ENCODE measurements at regions not wholly inside any gene's neighbourhood (a gene's known extent, or its start where the extent isn't known, plus 50 kb on each side); places are given as distances from the start of the nearest gene placed in this dataset.

DNA sequence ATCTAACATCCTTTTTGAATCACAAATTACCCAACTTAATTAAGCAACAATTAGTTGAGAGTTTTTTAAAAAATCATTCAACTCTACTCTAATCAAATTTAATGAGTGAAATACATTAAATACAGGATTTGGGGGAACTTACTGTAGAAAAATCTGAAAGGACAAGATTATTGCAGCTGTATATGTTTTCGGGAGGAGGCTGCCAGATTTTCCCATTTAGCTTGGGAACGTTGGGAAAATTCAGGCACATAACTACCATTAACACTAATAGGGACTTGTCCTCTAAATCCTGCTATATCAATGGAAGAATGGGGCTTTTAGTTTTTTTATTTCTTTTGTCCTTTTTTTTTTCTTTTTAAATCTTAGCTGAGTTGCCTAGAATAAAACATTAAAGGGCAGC lies 691.4 kb upstream of the FZD8 start:
- Histone ChIP-seq H3K4me3 (ENCODE audit: low read depth in 1 of 2, low read length in 2 of 2) (no peak overlapping the region), H3K4me1 (ENCODE audit: control insufficient read depth in 1 of 2, insufficient read depth in 2 of 2, low read length in 2 of 2) (no peaks in the 10 kb centered on the region), H3K36me3 (ENCODE audit: control insufficient read depth in 1 of 2, insufficient read depth in 2 of 2, low read length in 2 of 2) (no peaks in the 10 kb centered on the region), H3K27me3 (ENCODE audit: low read depth, low read length) (no peaks in the 10 kb centered on the region), H3K9me3 (ENCODE audit: control insufficient read depth in 1 of 2, low read length in 2 of 2) (no peaks in the 10 kb centered on the region), H3K27ac (ENCODE audit: low read length) (no peak overlapping the region)

DNA sequence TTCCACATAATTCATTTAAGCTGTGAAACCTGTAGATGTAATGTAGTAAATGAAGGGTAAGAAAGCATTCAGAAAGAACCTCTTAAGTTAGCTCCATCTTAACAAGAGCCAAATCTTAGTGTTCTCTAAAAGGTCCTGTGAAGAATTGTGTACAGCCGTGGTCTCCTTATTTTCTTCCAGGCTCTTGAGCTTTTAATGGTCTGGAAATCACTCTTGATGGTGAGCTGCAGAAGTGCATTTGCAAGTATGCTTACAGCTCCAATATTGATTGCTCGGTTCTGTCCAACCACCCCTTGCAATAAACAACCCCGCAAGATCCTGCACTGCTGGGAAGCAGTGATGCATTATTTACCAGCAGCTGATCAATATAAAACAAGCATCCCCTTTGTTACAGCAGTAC lies 690.8 kb upstream of the FZD8 start:
- Histone ChIP-seq H3K4me3 (ENCODE audit: low read depth in 1 of 2, low read length in 2 of 2) (no peak overlapping the region), H3K4me1 (ENCODE audit: control insufficient read depth in 1 of 2, insufficient read depth in 2 of 2, low read length in 2 of 2) (no peaks in the 10 kb centered on the region), H3K9me3 (ENCODE audit: control insufficient read depth in 1 of 2, low read length in 2 of 2) (no peaks in the 10 kb centered on the region), H3K36me3 (ENCODE audit: control insufficient read depth in 1 of 2, insufficient read depth in 2 of 2, low read length in 2 of 2) (no peaks in the 10 kb centered on the region), H3K27ac (ENCODE audit: low read length) (no peak overlapping the region), H3K27me3 (ENCODE audit: low read depth, low read length) (no peaks in the 10 kb centered on the region)

DNA sequence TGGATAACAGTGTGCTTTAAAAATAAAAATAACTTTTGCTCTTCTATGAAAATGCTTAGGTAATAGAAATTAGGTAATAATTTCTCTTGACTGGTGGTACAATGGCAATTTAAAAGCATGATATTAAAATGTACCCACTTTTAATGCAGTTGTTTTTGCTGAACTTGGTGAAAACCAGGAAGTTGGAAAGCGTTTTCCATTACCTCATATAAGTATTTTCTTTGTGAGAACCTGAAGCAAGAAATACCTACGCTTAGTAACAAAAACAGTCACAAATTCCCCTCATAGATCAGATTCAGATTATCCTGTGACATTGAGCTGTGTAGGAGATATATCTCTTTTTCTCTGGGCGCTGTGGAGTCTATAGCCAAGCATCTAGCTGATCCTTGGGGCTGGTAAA lies 689.0 kb upstream of the FZD8 start:
- no peaks in the 10 kb centered on the region for H3K4me1 ChIP-seq (ENCODE audit: control insufficient read depth in 1 of 2, insufficient read depth in 2 of 2, low read length in 2 of 2)
- H3K27me3 ChIP-seq (ENCODE audit: low read depth, low read length) = no peaks in the 10 kb centered on the region
- no peaks in the 10 kb centered on the region for H3K9me3 ChIP-seq (ENCODE audit: control insufficient read depth in 1 of 2, low read length in 2 of 2)
- H3K27ac ChIP-seq (ENCODE audit: low read length) = no peak overlapping the region
- H3K36me3 ChIP-seq (ENCODE audit: control insufficient read depth in 1 of 2, insufficient read depth in 2 of 2, low read length in 2 of 2) = no peaks in the 10 kb centered on the region
- no peak overlapping the region for H3K4me3 ChIP-seq (ENCODE audit: low read depth in 1 of 2, low read length in 2 of 2)

DNA sequence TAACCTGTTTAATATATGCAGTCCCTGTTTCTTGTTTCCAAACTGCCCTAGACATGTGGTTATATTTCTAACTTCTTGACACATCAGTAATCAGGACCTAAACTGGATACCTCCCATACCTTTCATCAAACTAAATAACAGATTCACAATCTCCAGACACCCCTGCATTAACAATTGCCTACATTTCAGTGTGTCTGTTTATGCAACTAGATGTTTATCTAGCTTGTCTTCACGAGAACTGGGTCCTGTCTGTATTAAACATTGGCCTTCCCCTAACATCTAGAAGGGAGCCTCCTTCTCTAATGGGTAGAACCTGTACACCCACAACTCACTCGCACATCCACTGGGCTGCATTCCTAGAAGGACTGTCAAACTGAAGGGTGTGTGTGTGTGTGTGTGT lies 683.7 kb upstream of the FZD8 start:
- Histone ChIP-seq H3K4me1 (ENCODE audit: control insufficient read depth in 1 of 2, insufficient read depth in 2 of 2, low read length in 2 of 2) (no peaks in the 10 kb centered on the region), H3K36me3 (ENCODE audit: control insufficient read depth in 1 of 2, insufficient read depth in 2 of 2, low read length in 2 of 2) (no peaks in the 10 kb centered on the region), H3K27me3 (ENCODE audit: low read depth, low read length) (no peaks in the 10 kb centered on the region), H3K27ac (ENCODE audit: low read length) (no peak overlapping the region), H3K9me3 (ENCODE audit: control insufficient read depth in 1 of 2, low read length in 2 of 2) (no peaks in the 10 kb centered on the region), H3K4me3 (ENCODE audit: low read depth in 1 of 2, low read length in 2 of 2) (no peak overlapping the region)

DNA sequence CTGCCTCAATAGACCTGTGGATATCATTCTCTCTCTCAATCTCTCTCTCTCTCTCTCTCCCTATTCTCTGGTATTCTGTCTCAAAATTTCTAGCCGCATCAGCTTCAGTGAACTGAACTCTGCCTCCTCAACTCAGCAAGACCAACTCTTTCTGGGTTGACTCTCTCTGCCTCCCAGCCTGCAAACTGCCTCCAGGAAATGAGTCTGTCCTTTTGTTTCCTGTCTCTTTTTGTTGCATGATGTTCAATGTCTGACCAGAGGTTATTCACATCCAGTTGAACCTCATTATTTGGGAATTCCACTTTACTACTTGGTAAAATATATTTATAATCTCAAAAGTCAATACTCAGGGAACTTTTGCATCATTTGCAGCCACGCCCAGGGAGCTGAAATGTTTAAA lies 682.7 kb upstream of the FZD8 start:
- no peaks in the 10 kb centered on the region for H3K36me3 ChIP-seq (ENCODE audit: control insufficient read depth in 1 of 2, insufficient read depth in 2 of 2, low read length in 2 of 2)
- no peak overlapping the region for H3K4me3 ChIP-seq (ENCODE audit: low read depth in 1 of 2, low read length in 2 of 2)
- no peaks in the 10 kb centered on the region for H3K9me3 ChIP-seq (ENCODE audit: control insufficient read depth in 1 of 2, low read length in 2 of 2)
- no peak overlapping the region for H3K27ac ChIP-seq (ENCODE audit: low read length)
- H3K4me1 ChIP-seq (ENCODE audit: control insufficient read depth in 1 of 2, insufficient read depth in 2 of 2, low read length in 2 of 2) = no peaks in the 10 kb centered on the region
- H3K27me3 ChIP-seq (ENCODE audit: low read depth, low read length) = no peaks in the 10 kb centered on the region

DNA sequence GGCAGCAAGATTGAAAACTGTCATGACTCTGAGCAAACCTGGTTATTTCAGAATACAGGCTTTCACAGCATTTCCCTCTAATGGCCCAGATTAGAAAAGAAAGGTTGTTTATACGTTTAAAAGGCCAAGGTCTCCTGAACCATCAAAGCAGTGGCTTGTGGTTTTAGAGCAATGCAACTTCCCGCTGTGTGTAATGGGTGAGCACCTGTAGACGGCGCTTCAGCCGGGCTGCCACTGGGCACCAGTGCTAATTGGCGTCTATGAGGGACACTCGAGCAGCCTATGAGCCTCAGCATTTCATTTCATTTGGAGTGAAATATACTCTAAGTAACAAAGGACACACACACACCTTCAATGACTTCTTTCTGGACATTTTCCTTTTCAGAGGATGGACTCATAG lies 671.0 kb upstream of the FZD8 start:
- H3K4me1 ChIP-seq (ENCODE audit: control insufficient read depth in 1 of 2, insufficient read depth in 2 of 2, low read length in 2 of 2) = no peaks in the 10 kb centered on the region
- no peak overlapping the region for H3K27ac ChIP-seq (ENCODE audit: low read length)
- H3K36me3 ChIP-seq (ENCODE audit: control insufficient read depth in 1 of 2, insufficient read depth in 2 of 2, low read length in 2 of 2) = no peaks in the 10 kb centered on the region
- no peaks in the 10 kb centered on the region for H3K27me3 ChIP-seq (ENCODE audit: low read depth, low read length)
- H3K4me3 ChIP-seq (ENCODE audit: low read depth in 1 of 2, low read length in 2 of 2) = no peak overlapping the region
- H3K9me3 ChIP-seq (ENCODE audit: control insufficient read depth in 1 of 2, low read length in 2 of 2) = no peaks in the 10 kb centered on the region

DNA sequence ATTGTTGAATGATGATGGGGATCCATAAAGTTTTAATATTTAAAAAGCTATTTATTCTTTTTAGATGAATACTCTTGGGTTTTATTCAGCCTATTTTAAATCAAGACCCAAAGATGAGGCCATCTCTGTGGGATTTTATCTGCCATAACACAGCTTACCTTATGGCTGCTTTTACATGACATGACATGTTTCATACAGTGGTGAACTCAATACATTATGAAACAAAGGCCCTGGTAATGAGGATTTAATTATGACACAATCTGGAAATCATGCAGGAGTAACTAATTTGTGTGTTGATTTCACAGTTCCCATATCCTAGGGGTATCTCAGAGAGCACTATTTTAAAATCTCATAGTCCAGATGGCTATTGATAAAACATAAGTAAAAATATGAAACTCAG lies 661.8 kb upstream of the FZD8 start:
- Histone ChIP-seq H3K4me3 (ENCODE audit: low read depth in 1 of 2, low read length in 2 of 2) (no peak overlapping the region), H3K27ac (ENCODE audit: low read length) (no peak overlapping the region), H3K9me3 (ENCODE audit: control insufficient read depth in 1 of 2, low read length in 2 of 2) (no peaks in the 10 kb centered on the region), H3K27me3 (ENCODE audit: low read depth, low read length) (no peaks in the 10 kb centered on the region), H3K4me1 (ENCODE audit: control insufficient read depth in 1 of 2, insufficient read depth in 2 of 2, low read length in 2 of 2) (no peaks in the 10 kb centered on the region), H3K36me3 (ENCODE audit: control insufficient read depth in 1 of 2, insufficient read depth in 2 of 2, low read length in 2 of 2) (no peaks in the 10 kb centered on the region)

DNA sequence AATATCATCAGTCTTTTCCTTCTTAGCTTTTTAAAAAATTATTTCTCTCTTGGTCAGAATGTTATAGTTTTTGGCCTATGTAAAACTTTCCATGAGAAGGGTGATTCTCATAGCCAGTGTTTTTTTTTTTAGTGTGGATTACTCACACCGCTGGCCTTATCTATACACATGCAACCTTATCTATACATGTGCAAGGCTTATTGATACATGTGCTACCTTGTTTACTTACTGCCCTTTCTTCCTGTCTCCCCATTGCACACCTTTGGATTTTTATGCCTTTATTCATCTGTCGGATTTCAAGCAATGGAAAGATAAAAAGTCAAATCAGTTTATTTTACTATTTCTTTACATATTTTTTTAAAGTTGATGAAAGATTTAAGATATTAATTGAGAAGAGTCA lies 660.0 kb upstream of the FZD8 start:
- H3K27me3 ChIP-seq (ENCODE audit: low read depth, low read length) = no peaks in the 10 kb centered on the region
- no peak overlapping the region for H3K27ac ChIP-seq (ENCODE audit: low read length)
- no peak overlapping the region for H3K4me3 ChIP-seq (ENCODE audit: low read depth in 1 of 2, low read length in 2 of 2)
- H3K36me3 ChIP-seq (ENCODE audit: control insufficient read depth in 1 of 2, insufficient read depth in 2 of 2, low read length in 2 of 2) = no peaks in the 10 kb centered on the region
- H3K9me3 ChIP-seq (ENCODE audit: control insufficient read depth in 1 of 2, low read length in 2 of 2) = no peaks in the 10 kb centered on the region
- no peaks in the 10 kb centered on the region for H3K4me1 ChIP-seq (ENCODE audit: control insufficient read depth in 1 of 2, insufficient read depth in 2 of 2, low read length in 2 of 2)

DNA sequence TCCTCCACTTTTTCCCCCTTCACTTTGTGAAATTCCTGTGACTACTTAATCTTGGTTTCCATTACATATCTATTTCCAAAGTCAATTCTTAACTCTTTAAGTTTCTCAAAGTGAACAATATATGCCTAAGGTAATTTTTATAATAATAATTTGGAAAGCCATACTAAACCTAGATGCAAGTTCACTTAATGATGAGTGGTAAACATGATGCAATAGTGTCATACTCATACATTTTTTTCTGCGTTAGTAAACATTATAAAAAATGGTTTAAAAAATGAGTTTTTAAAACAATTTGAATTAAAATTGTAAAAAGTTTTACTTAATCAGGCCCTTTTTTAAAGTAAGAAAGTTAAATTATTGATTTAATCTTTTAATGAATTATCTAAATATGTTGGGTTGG lies 659.4 kb upstream of the FZD8 start:
- no peaks in the 10 kb centered on the region for H3K36me3 ChIP-seq (ENCODE audit: control insufficient read depth in 1 of 2, insufficient read depth in 2 of 2, low read length in 2 of 2)
- H3K4me3 ChIP-seq (ENCODE audit: low read depth in 1 of 2, low read length in 2 of 2) = no peak overlapping the region
- H3K4me1 ChIP-seq (ENCODE audit: control insufficient read depth in 1 of 2, insufficient read depth in 2 of 2, low read length in 2 of 2) = no peaks in the 10 kb centered on the region

DNA sequence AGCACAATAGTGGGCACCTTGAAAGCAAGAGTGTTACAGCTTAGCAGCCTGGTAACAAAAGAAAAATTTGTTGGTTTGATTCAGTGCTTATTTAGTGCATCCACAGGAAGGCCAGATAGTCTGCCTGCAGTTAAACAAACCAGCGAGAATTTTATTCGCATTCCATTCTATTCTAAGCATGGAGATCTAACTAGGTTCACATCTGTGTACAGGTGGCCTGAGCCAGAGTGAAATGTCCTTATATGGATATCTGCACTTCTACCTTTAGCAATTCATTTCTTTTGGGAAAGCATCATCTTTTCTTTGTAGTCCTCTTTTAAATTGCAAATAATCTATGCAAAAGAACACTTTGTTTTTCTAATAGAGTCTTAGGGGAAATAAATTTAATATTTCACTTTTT lies 659.0 kb upstream of the FZD8 start:
- H3K4me3 ChIP-seq (ENCODE audit: low read depth in 1 of 2, low read length in 2 of 2) = no peak overlapping the region
- H3K36me3 ChIP-seq (ENCODE audit: control insufficient read depth in 1 of 2, insufficient read depth in 2 of 2, low read length in 2 of 2) = no peaks in the 10 kb centered on the region

More for the DNA sequence above, 659.4 kb upstream of the FZD8 start:
- Histone ChIP-seq H3K27me3 (ENCODE audit: low read depth, low read length) (no peaks in the 10 kb centered on the region), H3K9me3 (ENCODE audit: control insufficient read depth in 1 of 2, low read length in 2 of 2) (no peaks in the 10 kb centered on the region), H3K27ac (ENCODE audit: low read length) (no peak overlapping the region)

DNA sequence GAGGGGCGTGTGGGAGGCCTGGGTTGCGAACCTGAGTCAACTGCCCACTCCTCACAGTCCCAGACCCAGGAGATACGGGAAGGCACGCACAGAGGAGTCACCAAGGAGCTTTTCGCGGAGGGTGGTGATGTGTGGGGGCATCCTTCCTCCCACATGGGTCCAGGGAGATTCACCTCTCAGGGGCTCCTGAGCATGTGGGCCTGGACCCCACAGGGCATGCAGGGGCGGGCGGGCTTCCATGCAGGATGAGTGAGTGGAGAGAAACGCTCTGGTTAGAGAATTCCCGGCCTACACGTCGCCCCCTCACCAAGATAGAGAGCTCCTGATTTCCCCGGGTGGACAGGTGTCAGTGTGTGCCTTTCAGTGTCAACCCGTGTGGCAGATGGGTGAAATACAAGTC lies 641.7 kb upstream of the FZD8 start:
- Histone ChIP-seq H3K27ac (ENCODE audit: low read length) (no peak overlapping the region), H3K36me3 (ENCODE audit: control insufficient read depth in 1 of 2, insufficient read depth in 2 of 2, low read length in 2 of 2) (no peaks in the 10 kb centered on the region), H3K4me3 (ENCODE audit: low read depth in 1 of 2, low read length in 2 of 2) (no peak overlapping the region), H3K4me1 (ENCODE audit: control insufficient read depth in 1 of 2, insufficient read depth in 2 of 2, low read length in 2 of 2) (peaks cover 0 to 6% of the 10 kb centered on the region in 2 donors), H3K9me3 (ENCODE audit: control insufficient read depth in 1 of 2, low read length in 2 of 2) (peaks cover 0 to 13% of the 10 kb centered on the region in 2 donors), H3K27me3 (ENCODE audit: low read depth, low read length) (no peaks in the 10 kb centered on the region)

More for the DNA sequence above, 659.0 kb upstream of the FZD8 start:
- H3K27ac ChIP-seq (ENCODE audit: low read length) = no peak overlapping the region
- H3K27me3 ChIP-seq (ENCODE audit: low read depth, low read length) = no peaks in the 10 kb centered on the region
- no peaks in the 10 kb centered on the region for H3K4me1 ChIP-seq (ENCODE audit: control insufficient read depth in 1 of 2, insufficient read depth in 2 of 2, low read length in 2 of 2)
- H3K9me3 ChIP-seq (ENCODE audit: control insufficient read depth in 1 of 2, low read length in 2 of 2) = no peaks in the 10 kb centered on the region

DNA sequence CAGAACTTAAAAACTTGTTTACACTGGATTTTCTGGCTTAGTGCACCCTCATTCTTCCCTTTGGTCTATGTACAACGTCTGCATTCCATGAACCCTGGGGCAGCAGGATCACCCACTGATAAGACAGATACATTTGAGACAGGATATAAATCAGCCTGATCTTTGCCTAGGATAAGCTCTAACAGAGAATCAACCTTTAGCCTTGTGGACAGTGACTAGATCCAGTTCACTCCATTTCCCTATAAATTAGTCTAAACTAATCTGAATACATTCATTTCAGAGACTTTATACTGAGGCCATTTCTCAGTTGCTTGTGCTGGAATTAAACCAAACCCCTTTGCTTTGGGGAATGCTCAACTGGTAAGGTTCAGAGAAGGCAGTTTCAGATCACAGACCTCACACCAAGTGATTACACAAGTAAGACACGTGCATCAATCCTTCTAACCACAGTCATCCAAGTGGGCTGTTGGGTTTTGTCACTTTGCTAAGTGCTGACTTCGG lies 639.8 kb upstream of the FZD8 start:
- Histone ChIP-seq H3K4me3 (ENCODE audit: low read depth in 1 of 2, low read length in 2 of 2) (no peak overlapping the region), H3K4me1 (ENCODE audit: control insufficient read depth in 1 of 2, insufficient read depth in 2 of 2, low read length in 2 of 2) (peaks cover 0 to 6% of the 10 kb centered on the region in 2 donors), H3K27ac (ENCODE audit: low read length) (no peak overlapping the region), H3K9me3 (ENCODE audit: control insufficient read depth in 1 of 2, low read length in 2 of 2) (peaks cover 0 to 5% of the 10 kb centered on the region in 2 donors), H3K27me3 (ENCODE audit: low read depth, low read length) (no peaks in the 10 kb centered on the region), H3K36me3 (ENCODE audit: control insufficient read depth in 1 of 2, insufficient read depth in 2 of 2, low read length in 2 of 2) (no peaks in the 10 kb centered on the region)

Data from muscle layer of duodenum (tissue), 2 donors.